Left hindlimb (tissue), 1 donor: ENCODE measurements at regions not wholly inside any gene's neighbourhood (a gene's known extent, or its start where the extent isn't known, plus 50 kb on each side); places are given as distances from the start of the nearest gene placed in this dataset.

Source experiments
- DNase-seq: peaks from one replicate; pipeline ENCODE4 v3.0.0-alpha.2; 2018

- DNase-seq: no peak
Observed at GRCh38 chr5:136526791-136527190, 161.4 kb upstream of the TRPC7 start.

GRCh38 chr5:136526021-136526420 is 160.7 kb upstream of the TRPC7 start:
- no peak for DNase-seq

- no peak for DNase-seq
Observed at GRCh38 chr5:136525597-136525996, 160.3 kb upstream of the TRPC7 start.

GRCh38 chr5:136522217-136522956 is 157.0 kb upstream of the TRPC7 start:
- no peak for DNase-seq

- DNase-seq: no peak
Observed at GRCh38 chr5:136521696-136522095, 156.4 kb upstream of the TRPC7 start.

GRCh38 chr5:136518814-136519213 is 153.5 kb upstream of the TRPC7 start:
- DNase-seq: no peak

GRCh38 chr5:136518174-136518573 is 152.8 kb upstream of the TRPC7 start:
- DNase-seq: no peak

GRCh38 chr5:136517755-136518154 is 152.4 kb upstream of the TRPC7 start:
- DNase-seq: no peak

GRCh38 chr5:136516637-136517036 is 151.3 kb upstream of the TRPC7 start:
- DNase-seq: no peak

- DNase-seq: no peak
Observed at GRCh38 chr5:136513430-136513829, 148.1 kb upstream of the TRPC7 start.

- no peak for DNase-seq
Observed at GRCh38 chr5:136511046-136511445, 145.7 kb upstream of the TRPC7 start.

GRCh38 chr5:136510481-136510880 is 145.1 kb upstream of the TRPC7 start:
- no peak for DNase-seq

- no peak for DNase-seq
Observed at GRCh38 chr5:136506131-136506530, 140.8 kb upstream of the TRPC7 start.

- DNase-seq: no peak
Observed at GRCh38 chr5:136501133-136501532, 135.8 kb upstream of the TRPC7 start.

- DNase-seq: no peak
Observed at GRCh38 chr5:136492587-136492986, 127.2 kb upstream of the TRPC7 start.

GRCh38 chr5:136491806-136492205 is 126.5 kb upstream of the TRPC7 start:
- no peak for DNase-seq

GRCh38 chr5:136484808-136485325 is 119.5 kb upstream of the TRPC7 start:
- DNase-seq: no peak

- DNase-seq: no peak
Observed at GRCh38 chr5:136482206-136482605, 116.9 kb upstream of the TRPC7 start.

GRCh38 chr5:136474466-136474865 is 109.1 kb upstream of the TRPC7 start:
- DNase-seq: no peak

- DNase-seq: no peak
Observed at GRCh38 chr5:136467632-136468031, 102.3 kb upstream of the TRPC7 start.

GRCh38 chr5:136466041-136466415 is 100.7 kb upstream of the TRPC7 start:
- DNase-seq: no peak

- no peak for DNase-seq
Observed at GRCh38 chr5:136458481-136458880, 93.1 kb upstream of the TRPC7 start.

GRCh38 chr5:136457390-136458013 is 92.2 kb upstream of the TRPC7 start:
- no peak for DNase-seq

GRCh38 chr5:136455409-136455808 is 90.1 kb upstream of the TRPC7 start:
- no peak for DNase-seq
